Adrenal gland (tissue), 5 donors: ENCODE measurements at regions not wholly inside any gene's neighbourhood (a gene's known extent, or its start where the extent isn't known, plus 50 kb on each side); places are given as distances from the start of the nearest gene placed in this dataset.

Experiments
- CTCF ChIP-seq, 6 experiments: fragments of 450-650 bp in 4 of 6; fragments of 200-600 bp in 2 of 6; sonication (generic) in 1 of 6; IDR thresholded peaks; 1 replicate in 5 of 6; 2 replicates in 1 of 6; pipeline versions ENCODE4 v1.5.1 to v1.8.0; 2016 to 2021; ENCODE audit warnings: antibody characterized with exemption in 6 of 6, mild to moderate bottlenecking in 2 of 6, moderate library complexity in 1 of 6
- POLR2A ChIP-seq, 2 donors: fragments of 450-650 bp; IDR thresholded peaks; one replicate each; pipeline ENCODE4 v1.6.1; 2017; ENCODE audit warnings: antibody characterized with exemption in 2 of 2, mild to moderate bottlenecking in 2 of 2, moderate library complexity in 1 of 2
- donor health status: DM: no; HTN: no; CAD: no.

GRCh38 chr6:56745971-56746370, 103.3 kb upstream of the DST start:
- TF ChIP-seq CTCF (IDR thresholded peaks at IDR 0.05), result no peak
- TF ChIP-seq POLR2A (IDR thresholded peaks at IDR 0.05), result no peak
